Activated T-cell treated with anti-CD3 and anti-CD28 coated beads, Interleukin-2, amount 50 U/mL, for 24 hours (primary cell): ENCODE measurements at regions not wholly inside any gene's neighbourhood (a gene's known extent, or its start where the extent isn't known, plus 50 kb on each side); places are given as distances from the start of the nearest gene placed in this dataset.

ENCODE experiments used
- DNase-seq: peaks from one replicate; pipeline ENCODE4 v3.0.0-alpha.2; 2020
- H3K27ac Mint-ChIP-seq: 2 replicates; pipeline ENCODE4 v1.8.0; 2020; ENCODE audit warnings: mild to moderate bottlenecking, mixed read lengths
- H3K27me3 Mint-ChIP-seq: 2 replicates; pipeline ENCODE4 v1.8.0; 2020; ENCODE audit warnings: mixed read lengths
- H3K36me3 Mint-ChIP-seq: 2 replicates; pipeline ENCODE4 v1.8.0; 2020; ENCODE audit warnings: low read depth, mixed read lengths
- H3K4me1 Mint-ChIP-seq: 2 replicates; pipeline ENCODE4 v1.8.0; 2020; ENCODE audit warnings: low read depth, mixed read lengths
- H3K4me3 Mint-ChIP-seq: 2 replicates; pipeline ENCODE4 v1.8.0; 2020; ENCODE audit warnings: mild to moderate bottlenecking, moderate library complexity, mixed read lengths
- H3K9me3 Mint-ChIP-seq: 2 replicates; pipeline ENCODE4 v1.8.0; 2020; ENCODE audit warnings: mixed read lengths

GRCh38 chr2:5975401-5975800, 283.2 kb downstream of the SOX11 start:
- Mint-ChIP-seq H3K4me1 (no peaks in the 10 kb centered on the region), H3K4me3 (no peak overlapping the region), H3K36me3 (no peaks in the 10 kb centered on the region), H3K9me3 (peaks cover 4% of the 10 kb centered on the region), H3K27me3 (no peaks in the 10 kb centered on the region), H3K27ac (no peak overlapping the region)
- no peak for DNase-seq

GRCh38 chr2:5976531-5977065, 284.4 kb downstream of the SOX11 start:
- Mint-ChIP-seq H3K4me1 (no peaks in the 10 kb centered on the region), H3K27me3 (peaks cover 6% of the 10 kb centered on the region), H3K27ac (no peak overlapping the region), H3K9me3 (no peaks in the 10 kb centered on the region), H3K4me3 (no peak overlapping the region), H3K36me3 (no peaks in the 10 kb centered on the region)
- DNase-seq, result no peak

GRCh38 chr2:5977477-5977876, 285.3 kb downstream of the SOX11 start:
- Mint-ChIP-seq H3K27me3 (peaks cover 6% of the 10 kb centered on the region), H3K27ac (no peak overlapping the region), H3K4me1 (peaks cover 2% of the 10 kb centered on the region), H3K9me3 (no peaks in the 10 kb centered on the region), H3K4me3 (no peak overlapping the region), H3K36me3 (no peaks in the 10 kb centered on the region)
- DNase-seq, result no peak

DNA sequence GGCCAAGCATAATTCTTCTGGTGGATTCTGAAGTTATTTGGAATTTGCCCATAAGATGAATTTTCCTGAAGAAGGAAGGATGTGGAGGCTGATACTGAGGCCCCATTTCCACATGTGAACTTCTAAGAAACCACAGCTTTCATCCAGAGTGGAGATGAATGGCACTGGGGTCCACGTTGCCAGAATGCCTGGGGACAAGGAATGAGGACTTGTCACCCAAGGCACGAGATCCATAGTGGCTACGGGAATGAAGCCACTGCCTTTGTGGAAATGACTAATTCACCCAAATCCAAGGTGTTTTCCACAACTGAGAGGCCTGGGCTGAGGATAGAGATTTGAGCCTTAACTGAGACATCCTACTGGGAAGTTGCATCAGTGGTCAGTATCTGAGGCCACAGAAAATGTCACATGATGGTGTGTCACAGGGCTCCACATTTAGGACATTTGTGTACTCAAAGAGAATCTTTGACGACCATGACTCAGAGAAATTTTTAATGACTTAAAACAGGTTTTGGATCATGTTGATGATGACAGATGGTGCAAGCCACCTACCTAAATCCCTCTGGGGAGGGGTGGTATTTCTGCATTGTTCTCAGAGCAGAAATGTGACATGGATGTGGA, 286.1 kb downstream of the SOX11 start:
- no peaks in the 10 kb centered on the region for H3K9me3 Mint-ChIP-seq
- peaks cover 2% of the 10 kb centered on the region for H3K4me1 Mint-ChIP-seq
- H3K27me3 Mint-ChIP-seq, result peaks cover 6% of the 10 kb centered on the region
- H3K36me3 Mint-ChIP-seq, result no peaks in the 10 kb centered on the region
- no peak overlapping the region for H3K4me3 Mint-ChIP-seq
- DNase-seq, result no peak
- H3K27ac Mint-ChIP-seq, result no peak overlapping the region

- H3K4me3 Mint-ChIP-seq, result no peak overlapping the region
- no peak overlapping the region for H3K27ac Mint-ChIP-seq
- no peak for DNase-seq
These were observed 288.4 kb downstream of the SOX11 start for GRCh38 chr2:5980450-5981190.

DNA sequence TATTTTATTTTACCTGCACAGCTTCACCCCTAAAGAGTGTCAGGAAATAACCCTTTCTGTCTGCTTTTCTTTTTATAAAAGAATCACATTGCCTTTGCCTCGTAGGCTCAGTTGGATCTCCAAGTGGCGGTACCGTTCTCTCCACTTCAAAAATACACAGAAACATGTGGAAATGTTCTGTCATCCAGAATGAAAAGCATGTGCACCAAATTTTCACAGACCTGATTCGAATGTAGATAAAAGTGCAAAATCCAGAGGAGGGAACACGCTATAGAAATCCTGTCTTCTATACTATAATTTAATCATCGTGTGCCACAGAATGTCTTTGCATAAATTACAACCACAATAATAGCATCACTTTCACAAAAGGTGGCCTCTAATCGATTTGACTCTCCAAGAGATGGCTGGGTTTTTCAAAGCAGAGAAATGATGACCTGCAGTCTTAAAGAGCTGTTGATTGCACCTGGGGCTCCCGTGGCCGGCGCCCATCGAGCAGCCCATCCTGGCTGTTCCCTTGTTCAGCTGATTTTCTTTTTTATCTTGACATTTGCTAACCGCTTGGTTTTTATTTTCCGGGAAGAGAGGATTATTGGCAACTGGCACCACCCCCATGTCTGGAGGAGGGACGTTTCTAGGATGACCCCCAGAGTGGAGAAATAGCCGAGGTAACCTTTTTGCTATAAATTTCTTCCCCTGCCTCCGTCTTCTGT, 290.2 kb downstream of the SOX11 start:
- Mint-ChIP-seq H3K9me3 (no peaks in the 10 kb centered on the region), H3K27me3 (peaks cover 6% of the 10 kb centered on the region), H3K4me3 (no peak overlapping the region), H3K4me1 (peaks cover 2% of the 10 kb centered on the region), H3K27ac (no peak overlapping the region), H3K36me3 (no peaks in the 10 kb centered on the region)
- no peak for DNase-seq

More at GRCh38 chr2:5980450-5981190, 288.4 kb downstream of the SOX11 start:
- Mint-ChIP-seq H3K27me3 (peaks cover 6% of the 10 kb centered on the region), H3K9me3 (no peaks in the 10 kb centered on the region), H3K36me3 (no peaks in the 10 kb centered on the region), H3K4me1 (peaks cover 2% of the 10 kb centered on the region)

GRCh38 chr2:5982903-5983265, 290.7 kb downstream of the SOX11 start:
- H3K9me3 Mint-ChIP-seq, result no peaks in the 10 kb centered on the region
- H3K4me3 Mint-ChIP-seq, result no peak overlapping the region
- peaks cover 2% of the 10 kb centered on the region for H3K4me1 Mint-ChIP-seq
- H3K36me3 Mint-ChIP-seq, result no peaks in the 10 kb centered on the region
- DNase-seq, result no peak
- no peak overlapping the region for H3K27ac Mint-ChIP-seq
- peaks cover 6% of the 10 kb centered on the region for H3K27me3 Mint-ChIP-seq

DNA sequence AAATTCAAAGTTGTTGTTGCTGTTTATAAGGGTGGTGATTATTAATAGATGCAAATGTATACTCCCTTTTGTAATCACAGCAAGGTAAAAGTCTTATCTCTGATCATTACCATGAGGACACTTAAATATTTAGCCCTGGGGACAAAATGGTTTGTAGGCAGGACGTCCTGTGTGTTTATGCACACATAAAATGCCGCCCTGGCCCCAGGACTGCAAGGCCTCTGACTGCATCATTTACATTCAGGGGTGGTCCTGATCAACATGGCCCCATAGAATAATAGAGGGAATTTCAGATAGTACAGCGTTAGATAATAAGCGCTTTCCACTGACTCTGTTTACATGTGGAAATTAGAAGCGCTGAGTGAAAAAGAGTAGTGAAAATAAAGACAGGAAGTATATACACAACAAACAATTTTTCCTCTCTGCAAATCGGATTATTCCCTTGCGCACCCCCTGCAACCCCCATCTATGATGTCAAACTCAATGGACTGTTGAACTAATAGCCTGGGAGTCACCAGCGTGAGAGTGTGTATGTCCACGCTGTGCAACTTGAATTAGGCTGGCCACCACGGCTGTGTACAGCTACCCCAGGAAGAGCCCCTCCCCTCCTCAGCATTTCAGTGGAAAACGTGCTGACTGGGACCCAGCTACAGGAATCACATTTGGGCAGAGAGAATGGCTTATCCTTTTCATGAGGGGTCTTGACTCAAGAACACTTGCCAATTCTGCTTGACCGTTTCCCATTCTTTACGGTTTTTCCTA, 291.5 kb downstream of the SOX11 start:
- Mint-ChIP-seq H3K36me3 (no peaks in the 10 kb centered on the region), H3K9me3 (no peaks in the 10 kb centered on the region), H3K4me3 (no peak overlapping the region), H3K4me1 (peaks cover 2% of the 10 kb centered on the region), H3K27me3 (peaks cover 6% of the 10 kb centered on the region), H3K27ac (no peak overlapping the region)
- DNase-seq, result no peak

GRCh38 chr2:5984273-5984655, 292.1 kb downstream of the SOX11 start:
- DNase-seq, result no peak
- peaks cover 6% of the 10 kb centered on the region for H3K27me3 Mint-ChIP-seq
- no peak overlapping the region for H3K4me3 Mint-ChIP-seq
- no peaks in the 10 kb centered on the region for H3K36me3 Mint-ChIP-seq
- no peaks in the 10 kb centered on the region for H3K9me3 Mint-ChIP-seq
- peaks cover 2% of the 10 kb centered on the region for H3K4me1 Mint-ChIP-seq
- H3K27ac Mint-ChIP-seq, result no peak overlapping the region

DNA sequence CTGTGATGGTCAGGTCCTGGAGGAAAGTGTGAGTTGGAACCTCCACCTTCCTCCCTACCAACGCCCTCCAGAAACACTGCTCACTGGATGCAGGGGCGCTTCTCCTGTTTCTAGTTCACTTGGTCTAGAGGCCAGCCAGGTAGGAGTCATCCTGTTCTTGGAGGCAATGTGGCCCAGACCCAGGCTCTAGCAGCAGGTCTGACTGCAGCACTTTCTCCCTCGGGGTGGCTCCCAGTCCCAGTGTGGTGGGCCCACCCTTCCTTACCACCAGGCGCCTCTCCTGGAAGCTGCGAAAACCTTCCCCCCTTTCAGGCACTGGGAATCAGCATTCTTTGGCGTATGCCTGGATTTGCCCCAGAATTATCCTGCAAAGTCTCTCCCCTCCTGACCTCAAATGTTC, 292.8 kb downstream of the SOX11 start:
- Mint-ChIP-seq H3K9me3 (no peaks in the 10 kb centered on the region), H3K4me3 (no peak overlapping the region), H3K36me3 (no peaks in the 10 kb centered on the region), H3K27me3 (peaks cover 6% of the 10 kb centered on the region), H3K4me1 (peaks cover 2% of the 10 kb centered on the region), H3K27ac (no peak overlapping the region)
- no peak for DNase-seq

- Mint-ChIP-seq H3K4me3 (no peak overlapping the region), H3K27me3 (peaks cover 5% of the 10 kb centered on the region), H3K27ac (no peak overlapping the region), H3K9me3 (no peaks in the 10 kb centered on the region), H3K36me3 (no peaks in the 10 kb centered on the region), H3K4me1 (peaks cover 2% of the 10 kb centered on the region)
- DNase-seq, result no peak
These were observed 293.6 kb downstream of the SOX11 start for GRCh38 chr2:5985536-5986385.

- H3K27me3 Mint-ChIP-seq, result no peaks in the 10 kb centered on the region
- H3K4me1 Mint-ChIP-seq, result no peaks in the 10 kb centered on the region
- H3K9me3 Mint-ChIP-seq, result no peaks in the 10 kb centered on the region
- H3K4me3 Mint-ChIP-seq, result no peak overlapping the region
- DNase-seq, result no peak
- no peak overlapping the region for H3K27ac Mint-ChIP-seq
- no peaks in the 10 kb centered on the region for H3K36me3 Mint-ChIP-seq
These were observed 294.9 kb downstream of the SOX11 start for GRCh38 chr2:5986801-5987787.

GRCh38 chr2:5988120-5988519, 295.9 kb downstream of the SOX11 start:
- Mint-ChIP-seq H3K4me3 (no peak overlapping the region), H3K27me3 (no peaks in the 10 kb centered on the region), H3K4me1 (no peaks in the 10 kb centered on the region), H3K36me3 (no peaks in the 10 kb centered on the region), H3K27ac (no peak overlapping the region), H3K9me3 (no peaks in the 10 kb centered on the region)
- DNase-seq, result no peak
